RWPE1 (cell line): ENCODE measurements at regions not wholly inside any gene's neighbourhood (a gene's known extent, or its start where the extent isn't known, plus 50 kb on each side); places are given as distances from the start of the nearest gene placed in this dataset.

Experiments
- CTCF ChIA-PET: fragments of 350-600 bp; sonication (Branson Sonifier 250); formaldehyde crosslinking; extraction: SDS; loops from one replicate; lab custom pipeline; 2021; lab: Yijun Ruan, JAX
- POLR2A ChIA-PET: fragments of 400-600 bp; formaldehyde crosslinking; extraction: SDS; loops from one replicate; lab custom pipeline; 2020; ENCODE audit warnings: antibody characterized with exemption; ENCODE audit not compliant: low non-redundant PET; lab: Yijun Ruan, JAX
- DNase-seq: peaks from one replicate; pipeline ENCODE4 v3.0.0; 2012; ENCODE audit warnings: low spot score
- H3K27ac ChIP-seq: fragments of 450-650 bp; 2 replicates; pipeline ENCODE4 v1.5.1; 2017
- CTCF ChIP-seq: fragments of 450-650 bp; conservative IDR thresholded peaks from 2 replicates; pipeline ENCODE4 v1.5.1; 2017; ENCODE audit warnings: low read depth, mild to moderate bottlenecking

GRCh38 chr6:102298051-102298450, 904.5 kb downstream of the GRIK2 start:
- no peak for DNase-seq
- ChIA-PET CTCF (no interaction called here), POLR2A (no interaction called here)

More at GRCh38 chr6:102298051-102298450, 904.5 kb downstream of the GRIK2 start:
- no peak for TF ChIP-seq CTCF
- H3K27ac ChIP-seq, result no peak overlapping the region
